ENCODE measurements at regions not wholly inside any gene's neighbourhood (a gene's known extent, or its start where the extent isn't known, plus 50 kb on each side); places are given as distances from the start of the nearest gene placed in this dataset.

DNA sequence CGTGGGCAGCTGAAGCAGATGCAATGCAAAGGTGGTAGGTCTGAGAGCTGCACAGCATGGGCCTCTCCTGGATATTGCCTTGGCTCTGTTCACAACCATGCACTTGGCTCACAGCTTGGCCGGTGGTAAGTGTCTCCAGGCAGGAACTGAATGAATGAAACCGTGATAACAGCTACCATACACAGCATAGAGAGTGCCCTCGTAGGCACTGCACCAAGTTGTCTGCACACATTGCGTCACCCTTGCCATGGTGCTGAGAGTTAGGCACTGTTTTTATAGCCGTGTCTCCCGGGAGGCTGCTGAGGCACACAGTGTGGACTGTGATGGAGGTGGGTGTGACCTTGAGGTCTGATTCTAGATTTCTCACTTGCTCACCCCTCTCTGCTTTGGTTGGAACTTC, 157.6 kb upstream of the VASH1 start:
- no peak for DNase-seq (ENCODE audit: low spot score)

DNA sequence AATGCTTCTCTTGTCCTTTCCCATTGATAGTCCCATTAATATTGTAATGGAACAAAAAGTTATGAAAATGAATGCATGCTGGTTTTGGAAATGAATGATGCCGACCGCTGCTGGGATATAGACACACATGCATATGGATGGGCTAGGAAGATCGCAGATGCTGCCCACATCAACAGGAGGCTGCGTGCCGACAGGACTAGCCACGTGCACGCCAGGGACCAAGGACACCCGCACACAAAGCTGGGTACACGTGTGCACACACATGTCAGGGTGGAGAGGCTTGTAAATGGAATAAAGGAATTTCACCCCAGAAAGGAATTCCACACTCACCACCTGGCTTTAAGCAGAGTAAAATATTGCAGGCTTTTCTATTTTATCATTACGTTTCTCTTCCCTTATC, 153.8 kb upstream of the VASH1 start:
- no peak for DNase-seq (ENCODE audit: low spot score)

GRCh38 chr14:76612654-76613053, 148.6 kb upstream of the VASH1 start:
- no peak for DNase-seq (ENCODE audit: low spot score)

- no peak for DNase-seq (ENCODE audit: low spot score)
Measured at GRCh38 chr14:76613616-76614015, 147.7 kb upstream of the VASH1 start.

DNA sequence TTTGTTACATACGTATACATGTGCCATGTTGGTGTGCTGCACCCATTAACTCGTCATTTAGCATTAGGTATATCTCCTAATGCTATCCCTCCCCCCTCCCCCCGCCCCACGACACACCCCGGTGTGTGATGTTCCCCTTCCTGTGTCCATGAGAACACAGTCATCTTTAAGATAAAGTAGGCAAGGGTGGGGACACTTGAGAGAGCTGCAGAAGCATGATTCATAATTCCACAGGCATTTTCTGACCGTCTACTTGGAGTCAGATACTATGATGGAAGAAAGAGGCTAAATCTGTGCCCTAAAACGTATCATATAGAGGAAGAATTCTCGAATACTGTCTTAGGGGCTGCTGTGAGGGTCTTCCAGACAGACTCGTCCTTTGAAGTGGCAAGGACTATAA, 145.9 kb upstream of the VASH1 start:
- DNase-seq (ENCODE audit: low spot score), result no peak

GRCh38 chr14:76617440-76617839, 143.8 kb upstream of the VASH1 start:
- DNase-seq (ENCODE audit: low spot score), result no peak

DNA sequence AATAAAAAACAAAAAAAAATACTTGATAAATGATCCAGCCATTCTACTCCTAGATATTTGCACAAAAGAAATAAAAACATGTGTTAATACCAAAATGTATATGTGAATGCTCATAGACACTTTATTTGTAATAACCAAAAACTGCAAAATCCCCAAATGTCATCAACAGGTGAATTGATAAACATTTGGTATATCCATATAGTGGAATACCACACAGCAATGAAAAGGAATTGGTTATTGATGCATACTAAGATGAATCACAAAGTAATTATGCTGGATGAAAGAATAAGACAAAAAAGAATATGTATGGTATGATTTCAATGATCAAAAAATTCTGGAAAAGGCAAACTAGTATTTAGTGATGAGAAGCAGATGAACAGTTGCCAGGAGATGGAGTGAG, 124.7 kb upstream of the VASH1 start:
- DNase-seq (ENCODE audit: low spot score), result no peak

DNA sequence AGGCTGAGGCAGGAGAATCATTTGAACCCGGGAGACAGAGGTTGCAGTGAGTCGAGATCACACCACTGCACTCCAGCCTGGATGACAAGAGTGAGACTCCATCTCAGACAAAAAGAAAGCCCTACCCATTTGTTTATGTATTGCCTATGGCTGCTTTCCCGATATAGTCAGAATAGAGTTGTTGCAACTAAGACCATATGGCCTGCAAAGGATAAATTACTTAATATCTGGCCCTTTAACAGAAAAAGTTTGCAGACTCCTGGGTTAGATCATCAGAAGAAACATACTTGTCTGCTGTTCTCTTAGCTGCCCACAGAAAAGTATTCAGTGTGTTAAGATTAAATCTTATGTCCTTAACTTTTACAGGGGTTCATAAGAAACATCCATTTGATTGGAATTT, 122.4 kb upstream of the VASH1 start:
- DNase-seq (ENCODE audit: low spot score), result no peak

- no peak for DNase-seq (ENCODE audit: low spot score)
Measured at GRCh38 chr14:76639606-76640229, 121.5 kb upstream of the VASH1 start.

- no peak for DNase-seq (ENCODE audit: low spot score)
Measured at GRCh38 chr14:76640923-76641395, 120.3 kb upstream of the VASH1 start.

GRCh38 chr14:76641541-76641940, 119.7 kb upstream of the VASH1 start:
- no peak for DNase-seq (ENCODE audit: low spot score)

DNA sequence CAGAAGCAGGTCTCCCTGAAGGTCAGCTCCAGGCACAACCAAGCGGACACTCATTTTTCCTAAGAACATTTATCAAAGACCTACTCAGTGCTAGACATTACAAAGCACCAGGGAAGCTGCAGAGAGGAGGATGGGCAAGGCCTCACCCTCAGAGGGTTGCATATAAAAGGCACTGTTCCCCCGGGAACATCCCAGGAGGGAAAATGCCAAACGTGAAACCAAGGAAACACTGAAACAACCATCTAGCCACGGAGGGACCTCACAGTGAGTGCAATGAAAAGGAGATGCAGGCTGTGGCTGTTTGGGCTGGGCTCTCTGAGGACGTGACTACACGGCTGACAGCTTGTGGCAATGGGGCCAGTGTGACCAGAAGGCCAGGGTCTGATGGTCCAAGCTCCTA, 117.4 kb upstream of the VASH1 start:
- DNase-seq (ENCODE audit: low spot score), result no peak

- DNase-seq (ENCODE audit: low spot score), result peak; percentile 22
Measured at GRCh38 chr14:76644855-76645518, 116.3 kb upstream of the VASH1 start.

DNA sequence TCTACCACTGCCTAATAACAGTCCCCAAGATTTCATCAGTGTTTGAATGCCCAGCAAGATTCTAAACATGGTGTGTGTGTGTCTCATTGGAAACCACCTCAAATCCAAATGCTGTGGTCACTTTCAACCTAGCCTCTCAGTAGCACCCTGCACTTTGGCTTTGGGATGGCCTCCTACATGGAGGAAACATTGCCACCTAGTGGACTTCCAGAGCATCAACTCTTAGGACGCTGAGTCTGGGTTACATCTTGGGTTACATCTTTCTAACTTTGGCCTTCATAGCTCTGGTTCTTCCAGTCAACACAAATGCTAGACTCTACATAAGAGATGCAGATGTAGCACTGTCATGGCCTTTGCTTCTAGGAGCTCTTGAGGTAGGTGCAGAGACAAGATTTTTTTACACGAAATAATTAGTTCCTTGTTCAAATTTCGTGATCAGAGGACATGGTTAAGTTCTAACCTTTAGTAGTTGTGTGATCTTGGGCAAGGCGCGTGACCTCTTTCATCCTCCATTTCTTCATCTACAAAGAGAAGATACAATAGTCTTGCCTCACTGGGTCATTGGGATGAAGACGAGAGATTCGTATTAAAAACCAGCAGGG, 113.5 kb upstream of the VASH1 start:
- peak; percentile 29 for DNase-seq (ENCODE audit: low spot score)

GRCh38 chr14:76651410-76652055, 109.7 kb upstream of the VASH1 start:
- no peak for DNase-seq (ENCODE audit: low spot score)

- no peak for DNase-seq (ENCODE audit: low spot score)
Measured at GRCh38 chr14:76653875-76654572, 107.2 kb upstream of the VASH1 start.

- DNase-seq (ENCODE audit: low spot score), result no peak
Measured at GRCh38 chr14:76654573-76655108, 106.6 kb upstream of the VASH1 start.

DNA sequence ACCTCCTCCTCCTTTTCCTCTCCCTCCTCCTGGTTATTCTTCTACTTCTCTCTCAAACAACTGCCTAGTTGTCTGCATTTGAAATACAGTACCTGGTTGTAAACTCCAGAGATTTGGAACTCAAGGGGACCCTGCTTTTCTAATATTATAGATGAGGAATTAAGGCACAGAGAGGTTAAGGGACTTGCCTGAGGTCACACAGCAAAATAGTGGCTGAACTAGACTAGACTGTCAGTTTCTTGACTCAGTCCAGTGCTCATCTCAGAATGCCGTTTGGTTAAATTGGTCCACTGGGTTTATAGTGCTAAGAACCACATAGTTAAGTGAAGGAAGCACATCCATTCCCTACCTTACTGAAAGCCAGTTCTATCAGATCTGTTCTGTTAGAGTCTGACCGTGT, 105.9 kb upstream of the VASH1 start:
- no peak for DNase-seq (ENCODE audit: low spot score)

- DNase-seq (ENCODE audit: low spot score), result no peak
Measured at GRCh38 chr14:76656592-76656991, 104.7 kb upstream of the VASH1 start.

GRCh38 chr14:76657404-76657803, 103.9 kb upstream of the VASH1 start:
- no peak for DNase-seq (ENCODE audit: low spot score)

GRCh38 chr14:76657846-76658245, 103.4 kb upstream of the VASH1 start:
- DNase-seq (ENCODE audit: low spot score), result no peak

GRCh38 chr14:76662580-76662979, 98.7 kb upstream of the VASH1 start:
- no peak for DNase-seq (ENCODE audit: low spot score)
